GM12875 (cell line): ENCODE measurements at regions not wholly inside any gene's neighbourhood (a gene's known extent, or its start where the extent isn't known, plus 50 kb on each side); places are given as distances from the start of the nearest gene placed in this dataset.
A peak's percentile ranks its signal among the peaks of the same experiment; 100 is the strongest.

Experiments
- H3K4me3 ChIP-seq: one replicate; pipeline ENCODE4 v1.5.1; 2011; ENCODE audit warnings: low read depth, low read length, control low read depth
- TF ChIP-seq, protein P1 (sequence below): IDR thresholded peaks from 2 replicates; pipeline ENCODE4 v1.5.1; 2011; ENCODE audit warnings: low read depth, mild to moderate bottlenecking, control low read depth, inconsistent platforms, low read length, moderate library complexity, borderline replicate concordance; ENCODE audit not compliant: insufficient read depth

DNA sequence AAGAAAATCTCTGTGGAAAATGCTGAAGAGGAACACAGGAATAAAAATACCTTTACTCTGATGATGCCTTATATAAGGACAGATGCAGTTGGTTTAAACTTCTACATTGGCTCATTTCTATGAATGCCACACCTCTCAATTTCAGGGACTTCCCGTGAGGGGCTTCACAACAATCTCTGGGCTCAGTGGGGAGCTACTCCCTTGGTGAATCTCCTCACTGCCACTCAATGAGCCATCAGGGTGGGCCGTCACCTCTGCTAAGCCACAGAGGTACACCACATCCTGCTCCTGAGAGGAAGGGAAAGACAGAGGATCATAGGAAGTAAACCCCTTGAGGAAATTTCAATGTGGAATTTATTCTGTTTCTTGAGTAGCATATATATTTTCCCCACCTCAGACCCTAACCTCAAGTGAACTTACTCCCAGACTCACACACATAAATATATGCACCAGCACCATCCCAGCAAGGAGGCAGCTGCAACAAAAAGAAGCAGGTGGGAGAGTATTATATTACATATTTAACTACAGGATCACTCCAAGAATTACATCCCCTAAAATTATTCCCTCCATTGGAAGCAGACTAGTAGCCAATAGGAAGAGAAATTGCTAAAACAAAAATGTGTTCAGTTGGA is 63.3 kb upstream of the PRSS1 start:
- no peak overlapping the region for H3K4me3 ChIP-seq
- TF ChIP-seq, protein P1, sequence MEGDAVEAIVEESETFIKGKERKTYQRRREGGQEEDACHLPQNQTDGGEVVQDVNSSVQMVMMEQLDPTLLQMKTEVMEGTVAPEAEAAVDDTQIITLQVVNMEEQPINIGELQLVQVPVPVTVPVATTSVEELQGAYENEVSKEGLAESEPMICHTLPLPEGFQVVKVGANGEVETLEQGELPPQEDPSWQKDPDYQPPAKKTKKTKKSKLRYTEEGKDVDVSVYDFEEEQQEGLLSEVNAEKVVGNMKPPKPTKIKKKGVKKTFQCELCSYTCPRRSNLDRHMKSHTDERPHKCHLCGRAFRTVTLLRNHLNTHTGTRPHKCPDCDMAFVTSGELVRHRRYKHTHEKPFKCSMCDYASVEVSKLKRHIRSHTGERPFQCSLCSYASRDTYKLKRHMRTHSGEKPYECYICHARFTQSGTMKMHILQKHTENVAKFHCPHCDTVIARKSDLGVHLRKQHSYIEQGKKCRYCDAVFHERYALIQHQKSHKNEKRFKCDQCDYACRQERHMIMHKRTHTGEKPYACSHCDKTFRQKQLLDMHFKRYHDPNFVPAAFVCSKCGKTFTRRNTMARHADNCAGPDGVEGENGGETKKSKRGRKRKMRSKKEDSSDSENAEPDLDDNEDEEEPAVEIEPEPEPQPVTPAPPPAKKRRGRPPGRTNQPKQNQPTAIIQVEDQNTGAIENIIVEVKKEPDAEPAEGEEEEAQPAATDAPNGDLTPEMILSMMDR, result no peak

DNA sequence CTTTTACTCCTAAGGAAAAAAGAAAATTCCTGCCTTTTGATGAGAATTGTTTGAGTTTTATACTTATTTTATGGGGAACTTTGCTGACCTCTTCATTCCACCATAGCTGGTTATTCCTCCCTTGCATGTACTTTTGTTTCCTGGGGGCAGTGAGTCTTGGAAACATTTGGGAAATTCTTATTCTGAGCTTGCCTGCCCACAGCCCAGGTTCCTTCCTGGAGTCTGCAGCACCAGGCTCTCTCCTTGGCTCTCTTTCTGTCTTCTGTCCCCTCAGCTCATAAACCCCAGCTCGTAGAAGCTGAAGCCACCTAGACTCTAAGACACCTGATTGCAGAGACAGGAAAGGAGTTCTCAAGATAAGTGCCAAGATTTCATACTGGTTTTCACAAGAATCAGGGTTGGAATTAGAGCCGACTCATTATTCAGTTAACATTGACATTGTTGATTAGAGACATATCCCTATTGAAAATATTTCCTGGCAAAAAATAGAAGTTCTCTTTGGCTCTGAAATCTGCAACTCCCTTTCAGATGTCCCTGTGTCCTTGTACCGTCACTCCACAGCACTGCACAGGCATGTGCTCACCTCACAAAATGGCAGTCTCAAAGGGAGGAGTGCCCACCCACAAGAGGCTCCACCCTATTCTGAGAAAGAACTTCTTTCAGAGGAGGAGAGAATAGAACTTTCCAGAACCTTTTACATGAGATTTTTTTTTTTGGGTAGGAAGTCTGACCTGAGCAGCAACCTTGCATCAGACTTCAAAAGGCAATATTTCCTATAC is 67.8 kb upstream of the PRSS1 start:
- H3K4me3 ChIP-seq, result no peak overlapping the region
- TF ChIP-seq, protein P1, result no peak

DNA sequence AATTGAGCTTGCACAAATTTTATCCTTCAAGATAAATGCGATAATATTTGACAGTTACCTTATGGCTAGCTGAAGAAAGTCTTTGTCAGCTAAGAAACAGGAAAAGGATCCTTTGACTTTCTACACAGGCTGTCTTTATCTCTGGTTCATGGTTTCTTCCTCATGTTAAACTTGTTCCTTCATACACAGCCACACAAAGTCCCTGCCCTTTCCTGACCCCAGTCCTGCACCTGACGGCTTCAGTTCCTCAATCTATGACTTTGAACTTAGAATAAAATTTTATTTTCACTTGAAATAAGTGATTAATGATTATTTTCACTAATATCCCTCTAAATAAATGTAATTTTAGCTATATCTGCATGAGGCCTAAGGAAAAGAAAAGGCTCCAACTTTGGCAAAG is 77.8 kb upstream of the PRSS1 start:
- TF ChIP-seq, protein P1, result no peak

DNA sequence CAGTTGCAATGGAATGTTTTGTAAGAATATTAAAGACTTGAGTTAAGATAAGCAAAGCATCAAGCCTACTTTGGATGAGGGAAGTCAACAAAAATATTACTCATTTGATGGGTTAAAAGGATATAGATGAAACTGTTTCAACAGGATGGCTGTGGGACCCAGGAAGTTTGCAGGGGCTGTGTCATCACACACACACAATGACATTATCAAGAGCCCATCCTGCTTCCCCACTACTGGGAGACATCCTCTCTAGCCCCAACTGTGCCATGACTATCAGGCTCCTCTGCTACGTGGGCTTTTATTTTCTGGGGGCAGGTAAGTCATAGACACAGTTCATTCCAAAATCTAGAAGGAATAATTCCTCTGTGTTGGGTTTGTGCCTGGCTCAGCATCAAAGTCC is 78.8 kb upstream of the PRSS1 start:
- no peak overlapping the region for H3K4me3 ChIP-seq
- TF ChIP-seq, protein P1, result no peak

More for the DNA sequence above, 77.8 kb upstream of the PRSS1 start:
- H3K4me3 ChIP-seq, result no peak overlapping the region

DNA sequence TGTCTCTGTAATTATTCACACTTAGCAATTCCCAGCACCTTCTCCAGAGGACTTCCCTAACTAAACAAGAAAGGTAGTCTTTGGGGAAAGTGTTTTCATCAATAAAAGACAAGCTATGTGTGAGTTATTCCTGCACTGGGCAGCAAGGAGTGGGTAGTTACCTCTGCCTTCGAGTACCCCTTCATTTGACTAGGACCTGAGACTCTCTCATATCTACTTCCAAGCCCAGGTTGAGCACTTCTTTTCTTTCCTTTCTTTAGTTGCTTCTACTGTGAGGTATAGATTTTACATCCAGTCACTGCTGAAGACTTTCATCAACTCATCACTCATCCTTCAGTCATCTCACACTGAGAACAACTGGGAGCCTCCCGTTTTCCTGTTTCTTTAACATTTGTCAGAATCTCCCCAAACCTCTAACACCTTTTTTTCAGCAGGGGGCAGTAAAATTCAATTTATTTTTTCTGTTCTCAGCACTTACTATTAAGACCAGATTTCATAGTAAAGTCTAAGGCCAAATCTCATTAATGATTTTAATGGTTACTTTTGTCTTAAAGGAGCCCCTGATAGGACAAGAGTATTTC is 80.1 kb upstream of the PRSS1 start:
- TF ChIP-seq, protein P1, result peak; percentile 25; the same call in 1 of the 2 replicates
- no peak overlapping the region for H3K4me3 ChIP-seq

DNA sequence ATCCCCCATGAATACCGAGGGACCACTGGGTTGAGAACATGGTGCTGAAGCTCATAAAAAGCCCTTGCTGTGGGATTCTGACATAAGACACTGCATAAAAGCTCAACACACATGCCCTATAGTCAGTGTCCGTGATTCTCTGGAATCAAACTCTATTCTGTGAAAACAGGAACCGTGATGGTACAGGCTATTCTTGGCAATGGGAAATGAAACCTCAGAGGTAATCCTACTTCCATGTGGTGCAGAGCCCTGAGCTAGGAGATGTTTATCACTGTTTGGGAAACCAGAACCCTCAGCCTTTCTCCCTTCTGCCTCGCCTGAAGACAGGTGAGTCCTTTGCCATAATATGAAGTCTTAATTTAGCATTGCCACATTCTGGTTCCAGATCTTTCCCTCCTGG is 80.8 kb upstream of the PRSS1 start:
- no peak overlapping the region for H3K4me3 ChIP-seq
- TF ChIP-seq, protein P1, result no peak

DNA sequence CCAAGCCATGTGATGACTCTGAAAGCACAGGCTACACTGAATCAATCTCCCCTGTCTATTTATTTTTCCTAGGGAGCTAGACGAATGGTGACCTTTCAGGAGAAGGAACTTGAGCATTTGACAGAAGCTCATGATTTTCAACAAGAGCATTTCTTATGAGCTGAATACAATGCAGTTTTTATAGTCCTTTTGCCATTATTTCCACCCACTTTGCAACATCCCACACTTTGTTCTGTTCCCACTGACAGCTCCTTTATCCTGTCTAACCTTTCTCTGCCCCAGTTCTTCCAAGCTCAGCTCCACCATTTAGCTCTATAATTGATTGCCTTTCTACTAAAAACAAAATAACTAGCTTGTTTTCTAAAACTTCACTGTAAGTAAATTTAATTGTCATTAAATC is 91.9 kb upstream of the PRSS1 start:
- TF ChIP-seq, protein P1, result no peak
- no peak overlapping the region for H3K4me3 ChIP-seq
